Choroid plexus epithelial cell (primary cell): ENCODE measurements at regions not wholly inside any gene's neighbourhood (a gene's known extent, or its start where the extent isn't known, plus 50 kb on each side); places are given as distances from the start of the nearest gene placed in this dataset.
A peak's percentile ranks its signal among the peaks of the same experiment; 100 is the strongest.
"Not testable (repeated sequence)": the region's sequence is repeated elsewhere in the genome, so short reads cannot be mapped to it uniquely, and the experiment has no call there.

Experiments
- DNase-seq: peaks from one replicate; pipeline ENCODE4 v3.0.0-alpha.2; 2010; ENCODE audit warnings: low read depth
- H3K4me3 ChIP-seq: 2 replicates; pipeline ENCODE4 v1.5.1; 2011; ENCODE audit warnings: low read depth, mild to moderate bottlenecking, control low read depth, low read length, moderate library complexity
- CTCF ChIP-seq: conservative IDR thresholded peaks from 2 replicates; pipeline ENCODE4 v1.5.1; 2011; ENCODE audit warnings: low read depth, mild to moderate bottlenecking, control low read depth, inconsistent platforms, low read length, moderate library complexity

- DNase-seq, result peak; percentile 5
- no peak overlapping the region for H3K4me3 ChIP-seq
- no peak for TF ChIP-seq CTCF
Measured at GRCh38 chr7:69115788-69116187, 482.5 kb upstream of the AUTS2 start.

DNA sequence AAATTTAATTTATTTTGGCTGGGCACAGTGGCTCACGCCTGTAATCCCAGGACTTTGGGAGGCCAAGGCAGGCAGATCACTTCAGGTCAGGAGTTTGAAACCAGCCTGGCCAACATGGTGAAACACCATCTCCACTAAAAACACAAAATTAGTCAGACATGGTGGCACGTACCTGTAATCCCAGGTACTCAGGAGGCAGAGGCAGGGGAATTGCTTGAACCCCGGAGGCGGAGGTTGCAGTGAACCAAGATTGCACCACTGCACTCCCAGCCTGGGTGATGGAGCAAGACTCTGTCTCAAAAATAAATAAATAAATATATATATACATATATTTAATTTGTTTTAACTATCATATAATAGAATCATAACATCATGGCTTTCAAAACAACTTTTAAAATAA, 482.1 kb upstream of the AUTS2 start:
- not testable (repeated sequence) for DNase-seq, H3K4me3 ChIP-seq

- no peak overlapping the region for H3K4me3 ChIP-seq
- DNase-seq, result no peak
- no peak for TF ChIP-seq CTCF
Measured at GRCh38 chr7:69122953-69123352, 475.3 kb upstream of the AUTS2 start.

- DNase-seq, result no peak
- H3K4me3 ChIP-seq, result no peak overlapping the region
- TF ChIP-seq CTCF, result no peak
Measured at GRCh38 chr7:69126896-69127479, 471.3 kb upstream of the AUTS2 start.

DNA sequence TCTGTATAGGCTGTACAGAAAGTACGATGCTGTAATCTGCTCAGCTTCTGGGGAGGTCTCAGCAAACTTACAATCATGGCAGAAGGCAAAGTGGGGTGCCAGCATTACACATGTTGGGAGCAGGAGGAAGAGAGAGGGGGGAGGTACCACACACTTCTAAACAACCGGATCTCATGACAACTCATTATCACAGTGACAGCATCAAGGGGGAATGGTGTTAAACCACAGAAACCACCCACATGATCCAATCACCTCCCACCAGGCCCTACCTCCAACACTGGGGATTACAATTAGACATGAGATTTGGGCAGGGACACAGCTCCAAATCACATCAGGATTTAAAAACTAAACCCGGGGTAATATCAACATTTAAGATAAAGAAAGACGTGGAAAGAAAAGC, 468.8 kb upstream of the AUTS2 start:
- H3K4me3 ChIP-seq, result no peak overlapping the region
- TF ChIP-seq CTCF, result no peak
- peak; percentile 4 for DNase-seq

GRCh38 chr7:69129951-69130350, 468.3 kb upstream of the AUTS2 start:
- H3K4me3 ChIP-seq, result no peak overlapping the region
- no peak for DNase-seq
- no peak for TF ChIP-seq CTCF

DNA sequence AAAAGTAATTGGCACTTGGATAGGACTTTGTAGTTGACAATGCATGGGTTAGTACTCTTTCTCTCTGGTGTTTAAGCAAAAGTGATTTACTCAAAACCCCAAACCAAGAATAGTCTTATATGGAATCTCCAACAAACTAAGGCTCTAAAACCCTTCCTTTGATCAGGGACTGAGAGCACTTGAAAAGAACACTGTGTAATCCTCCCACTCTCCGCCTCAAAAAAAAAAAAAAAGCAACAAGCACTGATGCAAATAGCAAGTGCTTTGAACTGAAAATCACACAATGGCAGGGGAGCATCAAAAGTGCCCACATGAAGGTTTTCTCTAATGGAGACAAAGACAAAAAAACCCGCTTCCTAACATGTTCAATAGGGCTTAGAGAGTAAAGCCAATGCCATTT, 467.9 kb upstream of the AUTS2 start:
- no peak for DNase-seq
- H3K4me3 ChIP-seq, result no peak overlapping the region
- TF ChIP-seq CTCF, result no peak

- no peak overlapping the region for H3K4me3 ChIP-seq
- no peak for TF ChIP-seq CTCF
- DNase-seq, result no peak
Measured at GRCh38 chr7:69134316-69134715, 464.0 kb upstream of the AUTS2 start.
